Effector memory CD4-positive, alpha-beta T cell (primary cell): ENCODE measurements at regions not wholly inside any gene's neighbourhood (a gene's known extent, or its start where the extent isn't known, plus 50 kb on each side); places are given as distances from the start of the nearest gene placed in this dataset.

Experiments
- DNase-seq, 3 donors: peaks; one replicate each; pipeline ENCODE4 v3.0.0-alpha.2; 2020
- H3K27ac ChIP-seq: 2 replicates; pipeline ENCODE4 v1.7.0; 2013; ENCODE audit warnings: mild to moderate bottlenecking, low read length, moderate library complexity; ENCODE audit not compliant: insufficient read depth, poor library complexity, severe bottlenecking
- H3K27me3 ChIP-seq: replicated peaks from 2 replicates; pipeline ENCODE4 v1.7.0; 2013; ENCODE audit warnings: mild to moderate bottlenecking, low read length; ENCODE audit not compliant: insufficient read depth, control insufficient read depth, poor library complexity, severe bottlenecking
- H3K36me3 ChIP-seq: 2 replicates; pipeline ENCODE4 v1.7.0; 2013; ENCODE audit warnings: mild to moderate bottlenecking, low read length, moderate library complexity; ENCODE audit not compliant: control insufficient read depth, insufficient read depth
- H3K4me1 ChIP-seq: 2 replicates; pipeline ENCODE4 v1.7.0; 2013; ENCODE audit warnings: low read length, mild to moderate bottlenecking; ENCODE audit not compliant: control insufficient read depth, insufficient read depth, poor library complexity, severe bottlenecking
- H3K4me3 ChIP-seq: 2 replicates; pipeline ENCODE4 v1.7.0; 2013; ENCODE audit warnings: low read length, low read depth, mild to moderate bottlenecking; ENCODE audit not compliant: insufficient read depth, poor library complexity, severe bottlenecking
- H3K9me3 ChIP-seq: 2 replicates; pipeline ENCODE4 v1.7.0; 2013; ENCODE audit warnings: mild to moderate bottlenecking, low read length, moderate library complexity; ENCODE audit not compliant: control insufficient read depth

GRCh38 chr18:42281124-42281523 lies 326.1 kb downstream of the PIK3C3 start:
- no peak overlapping the region for H3K27ac ChIP-seq
- no peak overlapping the region for H3K4me3 ChIP-seq
- H3K36me3 ChIP-seq: no peaks in the 10 kb centered on the region
- DNase-seq: no peak
- H3K9me3 ChIP-seq: no peaks in the 10 kb centered on the region
- no peaks in the 10 kb centered on the region for H3K27me3 ChIP-seq
- no peaks in the 10 kb centered on the region for H3K4me1 ChIP-seq

GRCh38 chr18:42281851-42282250 lies 326.8 kb downstream of the PIK3C3 start:
- Histone ChIP-seq H3K9me3 (no peaks in the 10 kb centered on the region), H3K27me3 (no peaks in the 10 kb centered on the region), H3K27ac (no peak overlapping the region), H3K36me3 (no peaks in the 10 kb centered on the region), H3K4me1 (no peaks in the 10 kb centered on the region), H3K4me3 (no peak overlapping the region)
- no peak for DNase-seq

- H3K36me3 ChIP-seq: no peaks in the 10 kb centered on the region
- H3K27me3 ChIP-seq: no peaks in the 10 kb centered on the region
- no peak for DNase-seq
- no peak overlapping the region for H3K4me3 ChIP-seq
- no peaks in the 10 kb centered on the region for H3K4me1 ChIP-seq
- no peaks in the 10 kb centered on the region for H3K9me3 ChIP-seq
- no peak overlapping the region for H3K27ac ChIP-seq
These were observed 332.0 kb downstream of the PIK3C3 start for GRCh38 chr18:42287047-42287446.

GRCh38 chr18:42288129-42288528 lies 333.1 kb downstream of the PIK3C3 start:
- no peak for DNase-seq
- H3K9me3 ChIP-seq: no peaks in the 10 kb centered on the region
- H3K4me1 ChIP-seq: no peaks in the 10 kb centered on the region
- H3K27ac ChIP-seq: no peak overlapping the region
- no peaks in the 10 kb centered on the region for H3K27me3 ChIP-seq
- H3K4me3 ChIP-seq: no peak overlapping the region
- no peaks in the 10 kb centered on the region for H3K36me3 ChIP-seq

GRCh38 chr18:42289526-42289925 lies 334.5 kb downstream of the PIK3C3 start:
- H3K36me3 ChIP-seq: no peaks in the 10 kb centered on the region
- DNase-seq: no peak
- H3K4me3 ChIP-seq: no peak overlapping the region
- no peaks in the 10 kb centered on the region for H3K9me3 ChIP-seq
- H3K27me3 ChIP-seq: no peaks in the 10 kb centered on the region
- no peak overlapping the region for H3K27ac ChIP-seq
- H3K4me1 ChIP-seq: no peaks in the 10 kb centered on the region

GRCh38 chr18:42290318-42291307 lies 335.6 kb downstream of the PIK3C3 start:
- H3K27me3 ChIP-seq: no peaks in the 10 kb centered on the region
- H3K9me3 ChIP-seq: no peaks in the 10 kb centered on the region
- H3K36me3 ChIP-seq: no peaks in the 10 kb centered on the region
- H3K4me3 ChIP-seq: no peak overlapping the region
- no peaks in the 10 kb centered on the region for H3K4me1 ChIP-seq
- H3K27ac ChIP-seq: no peak overlapping the region
- DNase-seq: no peak

- no peaks in the 10 kb centered on the region for H3K4me1 ChIP-seq
- H3K9me3 ChIP-seq: no peaks in the 10 kb centered on the region
- H3K36me3 ChIP-seq: no peaks in the 10 kb centered on the region
- H3K4me3 ChIP-seq: no peak overlapping the region
- no peak for DNase-seq
- no peak overlapping the region for H3K27ac ChIP-seq
- no peaks in the 10 kb centered on the region for H3K27me3 ChIP-seq
These were observed 337.6 kb downstream of the PIK3C3 start for GRCh38 chr18:42292654-42293053.

- no peak for DNase-seq
- Histone ChIP-seq H3K27me3 (no peaks in the 10 kb centered on the region), H3K36me3 (no peaks in the 10 kb centered on the region), H3K9me3 (no peaks in the 10 kb centered on the region), H3K4me1 (no peaks in the 10 kb centered on the region), H3K27ac (no peak overlapping the region), H3K4me3 (no peak overlapping the region)
These were observed 341.2 kb downstream of the PIK3C3 start for GRCh38 chr18:42296192-42296591.

- H3K27me3 ChIP-seq: no peaks in the 10 kb centered on the region
- no peak overlapping the region for H3K4me3 ChIP-seq
- H3K4me1 ChIP-seq: no peaks in the 10 kb centered on the region
- DNase-seq: no peak
- H3K9me3 ChIP-seq: no peaks in the 10 kb centered on the region
- no peaks in the 10 kb centered on the region for H3K36me3 ChIP-seq
- H3K27ac ChIP-seq: no peak overlapping the region
These were observed 341.7 kb downstream of the PIK3C3 start for GRCh38 chr18:42296723-42297122.
